HG03196 (cell line): ENCODE measurements at regions not wholly inside any gene's neighbourhood (a gene's known extent, or its start where the extent isn't known, plus 50 kb on each side); places are given as distances from the start of the nearest gene placed in this dataset.
A peak's percentile ranks its signal among the peaks of the same experiment; 100 is the strongest.
"Not testable (repeated sequence)": the region's sequence is repeated elsewhere in the genome, so short reads cannot be mapped to it uniquely, and the experiment has no call there.

Source experiments
- ATAC-seq: cut with Tn5 transposase; IDR thresholded peaks from one replicate; pipeline ENCODE4 v1.9.1; 2021; ENCODE audit not compliant: unreplicated experiment

GRCh38 chr4:155474758-155475157, 98.0 kb upstream of the MAP9 start:
- ATAC-seq = no peak

- ATAC-seq = no peak
These were observed 96.8 kb upstream of the MAP9 start for GRCh38 chr4:155473420-155474095.

- ATAC-seq = no peak
These were observed 91.5 kb upstream of the MAP9 start for GRCh38 chr4:155468282-155468681.

- no peak for ATAC-seq
These were observed 73.9 kb upstream of the MAP9 start for GRCh38 chr4:155450676-155451075.

GRCh38 chr4:155445306-155445705, 68.5 kb upstream of the MAP9 start:
- no peak for ATAC-seq

GRCh38 chr4:155444721-155445120, 68.0 kb upstream of the MAP9 start:
- ATAC-seq = no peak

GRCh38 chr4:155442267-155443105, 65.7 kb upstream of the MAP9 start:
- ATAC-seq = peak; percentile 87

- ATAC-seq = no peak
These were observed 64.7 kb upstream of the MAP9 start for GRCh38 chr4:155441475-155441874.

GRCh38 chr4:155439760-155440159, 63.0 kb upstream of the MAP9 start:
- not testable (repeated sequence) for ATAC-seq

GRCh38 chr4:155434904-155435303, 58.1 kb upstream of the MAP9 start:
- ATAC-seq = no peak

- no peak for ATAC-seq
These were observed 57.6 kb upstream of the MAP9 start for GRCh38 chr4:155434366-155434765.

- no peak for ATAC-seq
These were observed 57.0 kb upstream of the MAP9 start for GRCh38 chr4:155433636-155434360.

- ATAC-seq = no peak
These were observed 54.4 kb upstream of the MAP9 start for GRCh38 chr4:155430895-155431795.

GRCh38 chr4:155428128-155428527, 51.4 kb upstream of the MAP9 start:
- ATAC-seq = no peak

GRCh38 chr4:155426953-155427352, 50.2 kb upstream of the MAP9 start:
- ATAC-seq = no peak
